Hematopoietic multipotent progenitor cell treated with erythropoietin and hydrocortisone succinate and interleukin-3 and kit ligand, for 4 days (in vitro differentiated cells): ENCODE measurements at regions not wholly inside any gene's neighbourhood (a gene's known extent, or its start where the extent isn't known, plus 50 kb on each side); places are given as distances from the start of the nearest gene placed in this dataset.
"Not testable (repeated sequence)": the region's sequence is repeated elsewhere in the genome, so short reads cannot be mapped to it uniquely, and the experiment has no call there.

ENCODE experiments used
- DNase-seq: peaks from one replicate; pipeline ENCODE4 v3.0.0-alpha.2; 2015

- no peak for DNase-seq
Observed at GRCh38 chr4:26048378-26048882, 134.4 kb downstream of the SMIM20 start.

GRCh38 chr4:26048950-26049349 is 134.9 kb downstream of the SMIM20 start:
- DNase-seq, result no peak

GRCh38 chr4:26049447-26049846 is 135.4 kb downstream of the SMIM20 start:
- DNase-seq, result no peak

- no peak for DNase-seq
Observed at GRCh38 chr4:26050212-26050643, 136.2 kb downstream of the SMIM20 start.

GRCh38 chr4:26050671-26051070 is 136.7 kb downstream of the SMIM20 start:
- DNase-seq, result no peak

GRCh38 chr4:26051240-26051639 is 137.2 kb downstream of the SMIM20 start:
- no peak for DNase-seq

- DNase-seq, result no peak
Observed at GRCh38 chr4:26052663-26053541, 138.9 kb downstream of the SMIM20 start.

- DNase-seq, result no peak
Observed at GRCh38 chr4:26053761-26054160, 139.7 kb downstream of the SMIM20 start.

GRCh38 chr4:26055855-26056254 is 141.8 kb downstream of the SMIM20 start:
- no peak for DNase-seq

- DNase-seq, result no peak
Observed at GRCh38 chr4:26056406-26056805, 142.4 kb downstream of the SMIM20 start.

- not testable (repeated sequence) for DNase-seq
Observed at GRCh38 chr4:26057839-26058238, 143.8 kb downstream of the SMIM20 start.

- no peak for DNase-seq
Observed at GRCh38 chr4:26058537-26058936, 144.5 kb downstream of the SMIM20 start.

GRCh38 chr4:26059391-26060154 is 145.6 kb downstream of the SMIM20 start:
- no peak for DNase-seq

GRCh38 chr4:26060286-26060685 is 146.3 kb downstream of the SMIM20 start:
- no peak for DNase-seq

- DNase-seq, result peak; percentile 65
Observed at GRCh38 chr4:26061248-26061986, 147.4 kb downstream of the SMIM20 start.

- no peak for DNase-seq
Observed at GRCh38 chr4:26062215-26062614, 148.2 kb downstream of the SMIM20 start.

GRCh38 chr4:26064009-26064408 is 150.0 kb downstream of the SMIM20 start:
- DNase-seq, result not testable (repeated sequence)

GRCh38 chr4:26065833-26066232 is 151.8 kb downstream of the SMIM20 start:
- no peak for DNase-seq

GRCh38 chr4:26067035-26067434 is 153.0 kb downstream of the SMIM20 start:
- DNase-seq, result no peak

- DNase-seq, result peak; percentile 42
Observed at GRCh38 chr4:26069218-26069617, 155.2 kb downstream of the SMIM20 start.

GRCh38 chr4:26071688-26072087 is 157.7 kb downstream of the SMIM20 start:
- no peak for DNase-seq

GRCh38 chr4:26073886-26074560 is 160.0 kb downstream of the SMIM20 start:
- no peak for DNase-seq
